ENCODE measurements at regions not wholly inside any gene's neighbourhood (a gene's known extent, or its start where the extent isn't known, plus 50 kb on each side); places are given as distances from the start of the nearest gene placed in this dataset.
A peak's percentile ranks its signal among the peaks of the same experiment; 100 is the strongest.

- Histone ChIP-seq H3K4me3 (ENCODE audit: low read length in 3 of 3) (no peak overlapping the region), H3K9ac (ENCODE audit: low read length in 3 of 3) (no peak overlapping the region), H3K36me3 (ENCODE audit: control insufficient read depth in 2 of 3, insufficient read depth in 3 of 3, low read length in 3 of 3) (no peaks in the 10 kb centered on the region), H3K27me3 (ENCODE audit: control insufficient read depth, insufficient read depth, low read length) (no peaks in the 10 kb centered on the region), H3K27ac (ENCODE audit: low read depth in 2 of 2, low read length in 2 of 2) (no peak overlapping the region), H3K9me3 (ENCODE audit: control insufficient read depth in 2 of 3, insufficient read depth in 1 of 3, low read length in 3 of 3) (no peaks in the 10 kb centered on the region), H3K4me1 (ENCODE audit: control insufficient read depth in 2 of 3, insufficient read depth in 2 of 3, low read depth in 1 of 3, low read length in 3 of 3) (no peaks in the 10 kb centered on the region)
- FAIRE-seq (no peak), DNase-seq (peak in 2 of 5 donors; percentile 36 to 46)
- no peak for TF ChIP-seq CTCF (IDR thresholded peaks at IDR 0.05; ENCODE audit: borderline replicate concordance, extremely low read depth, insufficient read depth)
- intact Hi-C loops (cut with DNase I): no loop called here
Measured at GRCh38 chr10:55013318-55013717, 212.3 kb upstream of the PCDH15 start.

GRCh38 chr10:55002420-55002819 lies 201.4 kb upstream of the PCDH15 start:
- H3K9ac ChIP-seq (ENCODE audit: low read length in 3 of 3): no peak overlapping the region
- peaks cover 0 to 6% (median 3%) of the 10 kb centered on the region in 3 donors for H3K4me1 ChIP-seq (ENCODE audit: control insufficient read depth in 2 of 3, insufficient read depth in 2 of 3, low read depth in 1 of 3, low read length in 3 of 3)
- peak overlapping the region in 1 of 2 donors; percentile 45 for H3K27ac ChIP-seq (ENCODE audit: low read depth in 2 of 2, low read length in 2 of 2)
- H3K36me3 ChIP-seq (ENCODE audit: control insufficient read depth in 2 of 3, insufficient read depth in 3 of 3, low read length in 3 of 3): no peaks in the 10 kb centered on the region
- FAIRE-seq (no peak), DNase-seq (no peak)
- no peak overlapping the region for H3K4me3 ChIP-seq (ENCODE audit: low read length in 3 of 3)
- no peaks in the 10 kb centered on the region for H3K27me3 ChIP-seq (ENCODE audit: control insufficient read depth, insufficient read depth, low read length)
- no peaks in the 10 kb centered on the region for H3K9me3 ChIP-seq (ENCODE audit: control insufficient read depth in 2 of 3, insufficient read depth in 1 of 3, low read length in 3 of 3)
- no peak for TF ChIP-seq CTCF (IDR thresholded peaks at IDR 0.05; ENCODE audit: borderline replicate concordance, extremely low read depth, insufficient read depth)
- intact Hi-C loops (cut with DNase I): no loop called here

GRCh38 chr10:55001422-55001821 lies 200.4 kb upstream of the PCDH15 start:
- FAIRE-seq: no peak
- H3K9ac ChIP-seq (ENCODE audit: low read length in 3 of 3): no peak overlapping the region

More at GRCh38 chr10:55001422-55001821, 200.4 kb upstream of the PCDH15 start:
- TF ChIP-seq CTCF (IDR thresholded peaks at IDR 0.05; ENCODE audit: borderline replicate concordance, extremely low read depth, insufficient read depth): no peak
- no peaks in the 10 kb centered on the region for H3K9me3 ChIP-seq (ENCODE audit: control insufficient read depth in 2 of 3, insufficient read depth in 1 of 3, low read length in 3 of 3)
- no peak for DNase-seq
- no peak overlapping the region for H3K27ac ChIP-seq (ENCODE audit: low read depth in 2 of 2, low read length in 2 of 2)
- no peaks in the 10 kb centered on the region for H3K27me3 ChIP-seq (ENCODE audit: control insufficient read depth, insufficient read depth, low read length)
- H3K36me3 ChIP-seq (ENCODE audit: control insufficient read depth in 2 of 3, insufficient read depth in 3 of 3, low read length in 3 of 3): no peaks in the 10 kb centered on the region
- H3K4me1 ChIP-seq (ENCODE audit: control insufficient read depth in 2 of 3, insufficient read depth in 2 of 3, low read depth in 1 of 3, low read length in 3 of 3): peaks cover 0 to 6% (median 3%) of the 10 kb centered on the region in 3 donors
- no peak overlapping the region for H3K4me3 ChIP-seq (ENCODE audit: low read length in 3 of 3)
- intact Hi-C loops (cut with DNase I): no loop called here

Measured in kidney (tissue), 13 donors.